ENCODE measurements at regions not wholly inside any gene's neighbourhood (a gene's known extent, or its start where the extent isn't known, plus 50 kb on each side); places are given as distances from the start of the nearest gene placed in this dataset.
"Not testable (repeated sequence)": the region's sequence is repeated elsewhere in the genome, so short reads cannot be mapped to it uniquely, and the experiment has no call there.

- no peak overlapping the region for H3K4me3 ChIP-seq (ENCODE audit: low read length)
- TF ChIP-seq EZH2phosphoT487 (IDR thresholded peaks at IDR 0.05; ENCODE audit: low read depth) (no peak), CTCF (IDR thresholded peaks at IDR 0.05; ENCODE audit: low read depth, low read length) (no peak)
- no peaks in the 10 kb centered on the region for H3K9me3 ChIP-seq (ENCODE audit: insufficient read depth, low read length)
- no peak overlapping the region for H3K9ac ChIP-seq (ENCODE audit: low read length)
- no peaks in the 10 kb centered on the region for H3K36me3 ChIP-seq (replicated peaks; ENCODE audit: low read depth, low read length)
- no peak overlapping the region for H2AFZ ChIP-seq (ENCODE audit: low read depth, low read length)
- H3K4me1 ChIP-seq (ENCODE audit: low read length) = no peaks in the 10 kb centered on the region; the same call in 1 of the 2 replicates
- no peaks in the 10 kb centered on the region for H3K27me3 ChIP-seq (ENCODE audit: low read depth, low read length)
- H3K4me2 ChIP-seq (ENCODE audit: low read length) = no peak overlapping the region
- no peak overlapping the region for H3K27ac ChIP-seq (ENCODE audit: low read length)
- no peaks in the 10 kb centered on the region for H3K79me2 ChIP-seq (ENCODE audit: low read length)
- no peaks in the 10 kb centered on the region for H4K20me1 ChIP-seq (ENCODE audit: insufficient read depth, low read length)
These were observed 61.3 kb upstream of the HSPA9 start for GRCh38 chr5:138636398-138636944.

GRCh38 chr5:138635708-138636107, 60.5 kb upstream of the HSPA9 start:
- H2AFZ ChIP-seq (ENCODE audit: low read depth, low read length) = no peak overlapping the region
- no peaks in the 10 kb centered on the region for H3K9me3 ChIP-seq (ENCODE audit: insufficient read depth, low read length)
- H3K4me1 ChIP-seq (ENCODE audit: low read length) = no peaks in the 10 kb centered on the region; the same call in 1 of the 2 replicates
- no peak overlapping the region for H3K9ac ChIP-seq (ENCODE audit: low read length)
- no peak overlapping the region for H3K4me2 ChIP-seq (ENCODE audit: low read length)
- no peaks in the 10 kb centered on the region for H3K36me3 ChIP-seq (replicated peaks; ENCODE audit: low read depth, low read length)
- H3K27me3 ChIP-seq (ENCODE audit: low read depth, low read length) = no peaks in the 10 kb centered on the region
- TF ChIP-seq CTCF (IDR thresholded peaks at IDR 0.05; ENCODE audit: low read depth, low read length) (no peak), EZH2phosphoT487 (IDR thresholded peaks at IDR 0.05; ENCODE audit: low read depth) (no peak)
- no peaks in the 10 kb centered on the region for H4K20me1 ChIP-seq (ENCODE audit: insufficient read depth, low read length)
- H3K4me3 ChIP-seq (ENCODE audit: low read length) = no peak overlapping the region
- no peak overlapping the region for H3K27ac ChIP-seq (ENCODE audit: low read length)
- H3K79me2 ChIP-seq (ENCODE audit: low read length) = no peaks in the 10 kb centered on the region

- Histone ChIP-seq H3K27ac (ENCODE audit: low read length) (no peak overlapping the region), H3K4me2 (ENCODE audit: low read length) (no peak overlapping the region), H2AFZ (ENCODE audit: low read depth, low read length) (no peak overlapping the region), H3K4me3 (ENCODE audit: low read length) (no peak overlapping the region), H3K36me3 (replicated peaks; ENCODE audit: low read depth, low read length) (no peaks in the 10 kb centered on the region), H3K9ac (ENCODE audit: low read length) (no peak overlapping the region), H3K27me3 (ENCODE audit: low read depth, low read length) (no peaks in the 10 kb centered on the region), H4K20me1 (ENCODE audit: insufficient read depth, low read length) (no peaks in the 10 kb centered on the region), H3K9me3 (ENCODE audit: insufficient read depth, low read length) (no peaks in the 10 kb centered on the region), H3K4me1 (ENCODE audit: low read length) (no peaks in the 10 kb centered on the region; the same call in 1 of the 2 replicates), H3K79me2 (ENCODE audit: low read length) (no peaks in the 10 kb centered on the region)
- TF ChIP-seq EZH2phosphoT487 (IDR thresholded peaks at IDR 0.05; ENCODE audit: low read depth) (no peak), CTCF (IDR thresholded peaks at IDR 0.05; ENCODE audit: low read depth, low read length) (no peak)
These were observed 60.1 kb upstream of the HSPA9 start for GRCh38 chr5:138635265-138635664.

- not testable (repeated sequence) for H3K4me1 ChIP-seq (ENCODE audit: low read length); H3K9ac ChIP-seq (ENCODE audit: low read length); H3K36me3 ChIP-seq (replicated peaks; ENCODE audit: low read depth, low read length); H2AFZ ChIP-seq (ENCODE audit: low read depth, low read length); H3K27ac ChIP-seq (ENCODE audit: low read length); H3K9me3 ChIP-seq (ENCODE audit: insufficient read depth, low read length); H3K27me3 ChIP-seq (ENCODE audit: low read depth, low read length); H3K4me2 ChIP-seq (ENCODE audit: low read length); H4K20me1 ChIP-seq (ENCODE audit: insufficient read depth, low read length); H3K4me3 ChIP-seq (ENCODE audit: low read length); H3K79me2 ChIP-seq (ENCODE audit: low read length)
These were observed 59.6 kb upstream of the HSPA9 start for GRCh38 chr5:138634804-138635203.

All from OCI-LY3 (cell line).